ENCODE measurements at regions not wholly inside any gene's neighbourhood (a gene's known extent, or its start where the extent isn't known, plus 50 kb on each side); places are given as distances from the start of the nearest gene placed in this dataset.

GRCh38 chr4:83692028-83692427 is 156.1 kb downstream of the GPAT3 start:
- no peak for DNase-seq

GRCh38 chr4:83686166-83686565 is 150.3 kb downstream of the GPAT3 start:
- DNase-seq, result no peak

- no peak for DNase-seq
Measured at GRCh38 chr4:83679692-83680091, 143.8 kb downstream of the GPAT3 start.

GRCh38 chr4:83679254-83679653 is 143.3 kb downstream of the GPAT3 start:
- DNase-seq, result no peak

- DNase-seq, result no peak
Measured at GRCh38 chr4:83677656-83678055, 141.7 kb downstream of the GPAT3 start.

- no peak for DNase-seq
Measured at GRCh38 chr4:83664741-83665140, 128.8 kb downstream of the GPAT3 start.

- no peak for DNase-seq
Measured at GRCh38 chr4:83664071-83664470, 128.2 kb downstream of the GPAT3 start.

- DNase-seq, result no peak
Measured at GRCh38 chr4:83662204-83662603, 126.3 kb downstream of the GPAT3 start.

GRCh38 chr4:83661359-83661758 is 125.5 kb downstream of the GPAT3 start:
- no peak for DNase-seq

GRCh38 chr4:83660578-83660977 is 124.7 kb downstream of the GPAT3 start:
- DNase-seq, result no peak

GRCh38 chr4:83658806-83659205 is 122.9 kb downstream of the GPAT3 start:
- no peak for DNase-seq

- DNase-seq, result no peak
Measured at GRCh38 chr4:83657336-83657735, 121.4 kb downstream of the GPAT3 start.

Data from GOT3 (cell line).